ENCODE measurements at regions not wholly inside any gene's neighbourhood (a gene's known extent, or its start where the extent isn't known, plus 50 kb on each side); places are given as distances from the start of the nearest gene placed in this dataset.

DNA sequence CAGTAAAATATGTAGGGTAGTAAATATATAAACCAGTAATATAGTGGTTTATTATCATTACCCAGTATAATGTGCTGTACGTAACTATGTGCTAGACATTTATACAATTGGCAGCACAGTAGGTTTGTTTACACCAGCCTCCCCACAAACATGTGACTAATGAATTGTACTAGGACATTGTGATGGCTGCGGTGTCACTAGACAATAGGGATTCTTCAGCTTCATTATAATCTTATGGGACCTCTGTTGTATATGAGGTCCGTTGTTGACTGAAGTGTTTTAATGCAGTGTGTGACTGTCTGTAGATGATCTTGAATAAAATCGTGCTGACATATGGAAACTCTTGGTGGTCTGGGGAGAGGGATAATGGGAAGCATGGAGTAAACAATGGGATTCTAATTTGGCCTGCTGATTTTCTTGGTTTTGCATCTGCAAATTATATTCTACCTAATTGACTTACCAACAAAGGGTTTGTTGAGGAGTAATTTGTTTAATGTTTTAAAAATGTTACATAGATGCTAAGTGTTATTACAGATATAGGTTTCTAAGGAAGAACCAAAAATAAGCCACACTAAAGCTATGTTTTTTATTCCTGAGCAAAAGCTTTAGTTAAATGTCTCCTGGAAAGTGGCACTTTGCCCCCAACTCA is 496.5 kb upstream of the TBL1XR1 start (continued):
- TF ChIP-seq CEBPB (IDR thresholded peaks at IDR 0.05; ENCODE audit: low read depth, low read length): no peak
- no peak for TF ChIP-seq SIRT6 (IDR thresholded peaks at IDR 0.05; ENCODE audit: low read length)
- no peak for TF ChIP-seq GABPA (IDR thresholded peaks at IDR 0.05; ENCODE audit: borderline replicate concordance, insufficient read depth, low read length)
- no peak for TF ChIP-seq RNF2 (IDR thresholded peaks at IDR 0.05; ENCODE audit: borderline replicate concordance, low read depth, low read length, missing control alignments, poor library complexity, severe bottlenecking)
